ENCODE measurements at regions not wholly inside any gene's neighbourhood (a gene's known extent, or its start where the extent isn't known, plus 50 kb on each side); places are given as distances from the start of the nearest gene placed in this dataset.

- DNase-seq (ENCODE audit: low spot score), result no peak
These were observed 477.4 kb upstream of the CCL2 start for GRCh38 chr17:33777674-33778073.

GRCh38 chr17:33778505-33779233, 476.4 kb upstream of the CCL2 start:
- no peak for DNase-seq (ENCODE audit: low spot score)

DNA sequence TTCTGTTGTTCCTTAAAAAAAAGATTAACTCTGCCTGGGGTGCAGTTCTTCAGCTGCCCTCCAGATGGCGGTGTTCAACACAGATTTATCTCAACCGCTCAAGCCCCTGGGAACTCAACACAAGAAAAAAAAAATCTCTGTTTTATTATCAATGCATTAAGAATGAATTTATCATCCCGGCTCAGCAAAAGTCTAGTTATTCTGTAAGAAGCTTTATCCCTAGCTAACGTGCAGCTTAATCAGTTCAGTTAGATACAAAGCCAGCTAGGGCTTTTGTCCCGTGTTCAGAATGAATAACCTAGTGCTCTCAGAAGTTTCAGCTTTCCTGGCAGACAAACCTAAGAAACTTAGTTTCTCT, 475.9 kb upstream of the CCL2 start:
- DNase-seq (ENCODE audit: low spot score), result peak; percentile 47

DNA sequence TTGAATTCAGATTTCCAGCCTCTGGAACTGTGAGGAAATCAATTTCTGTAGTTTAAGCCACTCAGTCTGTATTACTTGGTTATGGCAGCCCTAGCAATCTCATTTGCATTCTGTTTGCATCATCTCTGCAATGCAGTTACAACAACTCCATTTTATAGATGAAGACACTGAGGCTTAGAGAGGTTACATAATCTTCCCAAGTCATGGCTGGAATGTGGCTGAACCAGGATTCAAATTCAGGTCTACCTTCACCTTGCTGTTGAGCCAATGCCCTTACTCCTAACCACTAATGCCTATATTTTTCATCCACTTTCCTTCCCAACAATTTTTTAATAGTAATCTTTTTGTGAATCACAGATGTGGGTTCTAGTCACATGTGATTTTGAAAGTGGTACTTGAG, 469.8 kb upstream of the CCL2 start:
- no peak for DNase-seq (ENCODE audit: low spot score)

DNA sequence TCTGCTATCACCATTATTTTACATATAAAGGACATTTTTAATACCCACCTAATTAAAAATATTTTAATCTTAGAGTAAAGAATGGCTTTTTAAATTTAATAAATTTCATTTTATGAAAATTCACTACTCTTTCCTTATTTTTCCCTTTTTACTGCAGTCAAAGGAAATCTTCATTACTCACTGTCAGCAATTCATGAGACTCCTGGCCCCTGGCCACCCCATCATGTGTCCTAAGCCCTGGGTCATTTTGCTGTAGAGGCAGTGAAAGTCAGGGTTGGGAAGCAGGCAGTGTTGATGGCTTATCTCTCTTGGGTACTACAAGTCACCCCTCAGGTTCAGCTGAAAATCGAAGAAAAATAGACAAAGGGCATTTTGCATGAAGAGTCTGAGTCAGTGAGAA, 468.6 kb upstream of the CCL2 start:
- DNase-seq (ENCODE audit: low spot score), result no peak

DNA sequence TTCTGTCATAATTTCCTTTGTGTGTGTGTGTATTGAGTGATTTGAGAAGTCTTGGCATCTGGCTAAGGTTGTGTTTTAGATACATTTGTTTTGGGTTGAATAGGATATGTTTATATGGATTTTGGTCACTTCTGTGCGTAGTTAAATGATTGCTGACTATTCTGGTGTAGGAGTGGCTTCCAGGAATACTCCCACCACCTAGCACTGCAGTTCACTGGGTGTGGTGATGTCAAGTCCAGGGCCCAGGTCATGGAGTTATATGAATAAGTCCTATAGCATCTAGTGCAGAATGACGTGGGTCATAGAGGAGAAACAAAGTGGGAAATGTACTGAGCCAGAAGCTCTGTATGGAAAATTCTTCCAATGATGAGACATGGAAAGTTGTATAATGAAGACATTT, 465.4 kb upstream of the CCL2 start:
- DNase-seq (ENCODE audit: low spot score), result no peak

DNA sequence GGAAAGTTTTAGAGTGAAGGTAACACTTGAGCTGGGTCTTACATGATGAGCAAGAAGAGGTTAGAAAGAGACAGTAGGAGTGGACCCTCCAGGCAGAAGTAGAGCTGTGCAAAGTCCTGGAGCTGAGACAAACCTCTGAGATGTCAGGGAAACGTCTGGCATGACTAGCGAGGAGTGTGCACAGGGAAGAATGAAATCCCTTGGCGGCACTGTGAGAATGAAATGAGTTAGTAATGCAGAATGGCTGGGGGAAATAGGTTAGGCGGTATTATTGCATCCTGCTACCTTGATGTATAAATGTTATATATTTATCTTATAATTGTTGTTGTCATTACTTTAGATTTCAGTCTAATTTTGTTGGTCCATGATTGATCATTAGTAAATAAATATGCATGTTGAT, 457.9 kb upstream of the CCL2 start:
- no peak for DNase-seq (ENCODE audit: low spot score)

DNA sequence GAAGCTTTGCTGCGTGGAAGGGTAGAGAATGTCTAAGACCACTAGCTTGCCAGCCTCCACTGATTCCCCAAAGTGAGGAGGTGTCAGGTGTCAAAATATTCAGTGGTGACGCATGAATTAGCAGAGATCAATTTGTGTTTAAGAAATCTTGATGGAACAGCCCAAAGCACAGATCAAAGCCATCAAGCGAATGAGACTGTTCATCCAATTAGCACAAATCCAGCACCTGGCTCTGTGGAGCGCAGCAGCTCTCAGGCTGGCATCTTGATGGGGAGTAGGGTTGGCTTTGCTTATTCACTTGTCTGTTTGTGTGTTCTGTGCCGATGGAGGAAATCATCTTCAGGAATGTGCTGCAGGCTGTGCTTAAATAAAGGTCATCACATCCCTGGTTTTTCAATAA, 456.8 kb upstream of the CCL2 start:
- DNase-seq (ENCODE audit: low spot score), result no peak

DNA sequence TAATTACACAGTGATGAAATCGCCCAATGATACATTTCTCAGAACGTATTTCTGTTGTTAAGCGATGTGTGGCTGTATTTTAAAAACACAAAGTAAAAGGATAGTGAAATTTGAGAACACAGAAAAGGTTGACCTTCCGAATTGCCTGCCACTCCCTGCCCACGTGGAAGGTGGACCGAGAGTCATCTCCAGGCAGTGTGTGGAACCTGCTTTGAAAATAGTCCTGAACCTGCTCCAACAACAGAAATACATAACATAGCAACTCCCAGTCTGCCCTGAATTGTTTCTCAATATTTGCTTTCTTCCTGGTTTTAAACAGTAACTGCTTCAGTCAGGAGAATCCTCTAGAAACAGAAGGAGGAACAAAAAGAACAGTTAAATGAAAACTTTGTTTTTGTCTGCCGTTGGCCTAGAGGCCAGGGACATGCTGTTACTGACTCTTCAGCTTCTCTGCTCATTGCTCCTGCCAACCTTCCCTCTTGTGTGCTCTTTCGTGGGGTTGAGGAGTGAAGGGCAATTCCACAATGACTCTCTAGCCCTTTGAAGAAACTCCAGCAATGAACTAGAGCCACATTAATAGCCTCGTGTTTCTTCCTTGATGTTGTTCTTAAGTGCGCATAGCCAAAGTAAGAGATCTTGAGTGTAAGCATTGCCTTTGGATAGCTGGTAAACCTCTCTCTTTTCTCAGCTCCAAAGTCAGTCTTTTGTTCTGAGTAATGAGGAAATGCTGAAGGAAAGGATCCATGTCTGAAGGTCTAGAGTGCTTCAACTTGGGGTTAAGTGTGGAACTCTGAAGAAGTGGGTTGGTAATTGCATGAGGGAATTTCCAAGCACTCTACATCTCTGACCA, 452.5 kb upstream of the CCL2 start:
- no peak for DNase-seq (ENCODE audit: low spot score)

GRCh38 chr17:33803199-33803685, 451.8 kb upstream of the CCL2 start:
- DNase-seq (ENCODE audit: low spot score), result no peak

- no peak for DNase-seq (ENCODE audit: low spot score)
These were observed 451.4 kb upstream of the CCL2 start for GRCh38 chr17:33803686-33804085.

GRCh38 chr17:33804401-33804800, 450.7 kb upstream of the CCL2 start:
- no peak for DNase-seq (ENCODE audit: low spot score)

DNA sequence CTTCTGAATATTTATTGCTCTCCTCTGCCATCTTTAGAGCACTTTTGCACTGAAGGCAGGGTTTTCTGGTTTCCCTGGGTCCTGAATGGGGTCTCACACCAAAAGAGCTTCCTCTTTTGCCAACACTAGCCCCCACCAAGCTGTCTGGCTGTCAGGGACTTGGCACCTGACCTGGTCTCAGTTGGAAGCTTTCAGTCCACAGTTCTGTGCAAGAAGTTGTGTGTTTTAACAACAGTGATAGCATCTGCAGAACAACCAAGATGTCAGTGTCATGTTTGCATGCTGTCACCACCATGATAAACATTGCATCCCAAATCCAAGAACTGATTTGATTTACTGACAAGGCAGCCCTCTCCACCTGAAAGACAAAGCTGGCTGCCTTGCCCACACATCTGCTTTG, 448.5 kb upstream of the CCL2 start:
- no peak for DNase-seq (ENCODE audit: low spot score)

GRCh38 chr17:33809748-33810147, 445.3 kb upstream of the CCL2 start:
- DNase-seq (ENCODE audit: low spot score), result no peak

DNA sequence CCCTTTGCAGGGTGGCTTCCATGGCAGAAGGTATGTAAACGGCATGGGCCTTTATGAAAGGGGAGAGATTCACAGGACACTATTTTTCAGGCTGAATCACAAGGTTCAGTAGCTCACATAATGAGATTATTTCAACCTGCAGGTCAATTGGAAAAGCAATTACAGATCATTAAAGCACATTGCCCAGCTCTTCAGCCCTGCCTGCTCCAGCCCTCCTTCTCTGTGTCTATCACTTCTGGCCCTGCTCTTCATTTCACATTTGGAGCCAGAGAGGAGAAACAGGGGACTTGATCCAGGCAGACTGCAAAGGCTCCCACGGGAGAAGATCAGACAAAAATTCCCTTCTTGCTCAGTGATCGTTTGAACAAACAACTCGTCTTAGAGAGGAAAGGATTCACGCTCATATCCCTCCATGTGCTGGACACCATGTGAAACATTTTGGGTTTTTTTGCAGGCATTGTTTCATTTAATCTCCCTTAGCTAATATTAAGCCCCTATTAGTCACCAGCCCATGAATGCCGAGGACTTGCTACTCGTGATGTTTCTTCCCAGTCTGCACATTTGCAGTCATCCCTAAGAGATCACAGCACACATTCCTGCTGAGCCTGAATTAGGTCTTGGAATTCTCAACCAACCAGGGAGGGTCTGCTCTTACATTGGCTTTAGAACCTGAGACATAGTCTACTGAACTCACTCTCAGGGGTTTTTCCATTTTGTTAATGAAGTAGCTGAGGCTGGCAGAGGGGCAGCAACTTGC, 443.9 kb upstream of the CCL2 start:
- DNase-seq (ENCODE audit: low spot score), result no peak

DNA sequence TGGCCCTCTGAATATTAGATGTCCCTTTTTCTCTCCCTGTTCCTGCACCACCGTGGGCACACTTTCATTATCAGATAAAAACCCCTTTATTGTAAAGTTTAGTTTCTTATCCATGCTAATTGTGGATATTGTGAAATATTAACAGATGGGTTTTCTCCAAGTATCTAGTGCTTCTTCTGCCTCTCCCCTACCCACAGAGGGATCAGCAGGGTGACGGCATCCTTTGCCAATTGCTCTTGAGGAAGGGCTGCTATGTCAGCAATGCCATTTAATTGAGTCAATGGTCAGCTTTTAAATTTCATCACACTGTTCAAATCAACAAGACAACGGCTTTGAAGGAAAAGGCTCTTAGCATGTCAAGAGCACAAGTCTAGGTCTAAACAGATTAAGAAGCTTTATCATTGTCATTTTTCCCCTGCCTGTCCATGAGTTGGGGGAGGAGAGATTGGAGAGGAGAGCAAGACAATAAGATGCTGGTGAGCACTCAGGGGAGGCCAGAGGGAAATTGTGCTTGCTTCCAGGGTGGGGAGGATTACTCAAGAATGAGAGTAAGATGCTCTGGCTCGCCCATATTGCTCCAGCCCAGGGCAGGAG, 443.0 kb upstream of the CCL2 start:
- no peak for DNase-seq (ENCODE audit: low spot score)

GRCh38 chr17:33814852-33815251, 440.2 kb upstream of the CCL2 start:
- no peak for DNase-seq (ENCODE audit: low spot score)

DNA sequence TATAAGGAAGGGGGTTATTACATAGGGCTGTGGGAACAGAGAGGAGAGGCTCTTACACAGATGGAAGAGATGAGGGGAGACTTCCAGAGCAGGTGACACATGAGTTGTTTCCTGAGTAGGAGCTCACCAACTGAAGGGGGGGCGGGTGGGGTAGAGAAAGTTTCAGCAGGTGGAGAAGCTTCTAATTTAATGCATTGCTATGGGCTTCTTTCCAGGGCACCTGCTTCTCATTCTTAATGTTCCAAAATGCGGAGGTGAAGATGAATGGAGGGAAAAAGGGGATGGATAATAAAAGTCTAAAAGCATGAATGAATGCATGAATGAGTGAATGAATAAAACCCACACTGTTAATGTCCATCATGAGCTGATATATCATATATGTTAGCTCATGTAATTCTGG, 439.0 kb upstream of the CCL2 start:
- no peak for DNase-seq (ENCODE audit: low spot score)

GRCh38 chr17:33816842-33817617, 438.1 kb upstream of the CCL2 start:
- DNase-seq (ENCODE audit: low spot score), result no peak

DNA sequence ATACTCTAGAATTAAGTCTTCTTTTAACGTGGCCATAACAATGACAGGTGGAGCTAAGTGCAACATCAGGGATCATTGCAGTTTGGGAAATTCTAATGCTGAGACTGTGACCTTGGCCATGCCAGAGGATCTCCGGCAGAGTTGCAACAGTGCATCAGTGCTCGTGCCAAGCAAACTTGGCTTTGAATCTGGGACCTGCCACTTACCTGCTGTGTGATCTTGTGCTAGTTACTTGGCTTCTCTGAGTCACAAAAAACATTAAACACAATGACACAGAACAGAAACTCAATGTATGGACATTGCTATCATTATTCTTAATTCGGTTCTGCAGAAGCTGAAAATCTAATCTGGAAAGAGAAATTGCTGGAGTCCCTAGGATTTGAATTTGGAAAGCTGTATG, 435.5 kb upstream of the CCL2 start:
- DNase-seq (ENCODE audit: low spot score), result no peak

DNA sequence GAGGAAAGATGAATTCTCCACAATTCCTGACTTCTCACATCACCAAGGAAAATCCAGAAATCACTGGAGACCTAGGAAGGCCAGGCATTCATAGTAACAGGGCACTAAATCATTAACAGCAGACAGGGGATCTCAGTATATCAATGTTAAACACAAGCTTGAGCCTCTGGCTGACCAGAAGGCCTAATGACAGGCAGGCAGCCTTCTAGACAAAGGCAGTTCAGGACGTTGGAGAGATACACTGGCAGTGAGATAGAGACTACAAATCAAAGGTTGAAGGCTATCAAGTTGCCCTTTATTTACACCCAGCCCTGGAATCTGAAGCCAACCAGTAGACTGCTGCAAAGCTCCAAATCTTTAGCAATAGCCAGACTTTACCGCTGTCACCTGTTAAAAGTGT, 422.8 kb upstream of the CCL2 start:
- no peak for DNase-seq (ENCODE audit: low spot score)

DNA sequence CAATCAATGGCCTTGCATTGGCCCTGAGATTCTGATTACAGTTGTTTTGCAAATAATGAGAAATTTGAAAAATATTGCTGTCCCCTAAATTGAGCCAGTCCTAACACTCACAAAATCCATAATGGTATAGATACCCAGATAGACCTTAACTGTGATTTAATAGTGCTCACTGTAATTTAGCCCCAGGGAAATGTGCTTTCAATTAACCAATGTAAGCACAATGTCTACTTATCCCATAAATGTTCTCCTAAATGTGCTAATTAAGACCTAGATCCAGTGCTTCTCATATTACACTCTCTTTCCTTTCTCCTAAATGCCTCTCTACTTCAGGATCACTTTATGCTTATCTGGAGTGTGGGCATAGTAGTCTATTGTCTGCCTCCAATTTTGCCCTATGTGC, 417.8 kb upstream of the CCL2 start:
- no peak for DNase-seq (ENCODE audit: low spot score)
